ENCODE measurements at regions not wholly inside any gene's neighbourhood (a gene's known extent, or its start where the extent isn't known, plus 50 kb on each side); places are given as distances from the start of the nearest gene placed in this dataset.

DNA sequence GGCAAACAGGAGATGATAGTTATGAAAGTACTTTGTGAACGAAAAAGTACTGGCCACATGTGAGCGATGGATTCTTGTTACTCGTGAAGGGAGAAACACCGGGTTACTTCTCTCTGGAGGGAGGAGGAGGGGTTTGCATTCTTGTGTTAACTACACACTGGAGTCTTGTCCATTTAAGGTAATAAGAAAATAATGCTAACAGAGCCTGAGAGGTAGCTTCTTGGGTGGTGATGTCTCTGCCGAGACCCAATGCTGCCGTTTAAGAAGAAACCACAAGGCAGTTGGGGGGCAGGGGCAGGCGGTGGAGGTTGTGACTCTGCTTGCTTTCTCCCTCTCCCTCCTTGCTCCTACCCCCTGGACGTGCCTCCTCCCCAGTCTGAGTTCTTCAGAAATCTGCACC lies 100.9 kb upstream of the ROPN1 start:
- no peak for DNase-seq

DNA sequence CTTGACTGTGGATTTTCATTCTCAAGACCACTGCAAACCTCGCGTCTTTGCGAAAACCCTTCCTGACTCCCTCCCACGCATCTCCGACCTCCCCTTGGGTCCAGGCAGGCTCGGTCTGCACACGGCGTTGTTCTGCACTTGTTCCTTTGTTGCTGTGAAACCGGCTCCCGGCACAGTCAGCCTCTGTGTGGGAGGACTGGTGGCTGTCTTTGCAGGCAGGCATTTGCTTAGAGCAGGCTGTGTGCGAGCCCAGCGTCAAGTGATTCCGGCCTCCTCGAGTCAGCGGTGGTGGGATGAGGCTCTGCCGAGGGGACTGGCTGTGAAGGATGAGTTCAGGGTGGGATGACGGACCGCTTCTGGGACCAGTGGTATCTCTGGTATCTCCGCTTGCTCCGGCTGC lies 102.6 kb upstream of the ROPN1 start:
- no peak for DNase-seq

DNA sequence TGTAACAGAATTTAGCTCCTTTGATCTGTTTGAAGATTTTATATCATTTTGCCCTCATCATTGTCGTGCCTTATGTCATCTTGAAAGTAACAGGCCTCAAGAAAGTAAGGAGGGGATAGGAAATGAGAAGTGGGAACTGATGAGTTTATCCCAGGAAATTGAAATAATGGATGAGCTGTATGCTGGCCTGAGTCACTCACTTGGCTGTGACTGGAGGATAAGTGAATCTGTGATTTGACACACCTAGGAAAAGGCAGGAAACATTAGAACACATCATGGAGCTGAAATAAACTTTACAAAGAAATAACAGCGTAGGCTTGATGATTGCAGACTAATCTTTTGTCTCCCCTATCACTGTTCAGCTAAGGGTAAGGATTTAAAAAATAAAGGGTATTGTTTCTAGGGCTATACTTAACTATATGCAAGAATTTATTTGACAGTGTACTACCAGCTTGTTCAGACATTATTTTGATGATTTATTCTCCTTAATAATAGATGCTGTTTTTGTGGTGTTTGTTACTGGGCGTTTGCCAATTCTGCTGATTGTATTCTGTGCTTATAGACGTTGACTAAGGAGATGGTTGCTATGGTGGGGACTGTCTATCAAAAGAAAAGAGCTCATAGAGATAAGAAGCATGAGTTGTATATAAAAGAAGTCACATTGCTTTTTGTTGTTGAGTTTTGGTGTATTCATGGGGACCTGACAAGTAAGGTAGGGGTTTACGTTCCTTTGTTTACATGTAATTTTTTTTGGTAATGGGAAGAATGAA lies 105.6 kb upstream of the ROPN1 start:
- no peak for DNase-seq

DNA sequence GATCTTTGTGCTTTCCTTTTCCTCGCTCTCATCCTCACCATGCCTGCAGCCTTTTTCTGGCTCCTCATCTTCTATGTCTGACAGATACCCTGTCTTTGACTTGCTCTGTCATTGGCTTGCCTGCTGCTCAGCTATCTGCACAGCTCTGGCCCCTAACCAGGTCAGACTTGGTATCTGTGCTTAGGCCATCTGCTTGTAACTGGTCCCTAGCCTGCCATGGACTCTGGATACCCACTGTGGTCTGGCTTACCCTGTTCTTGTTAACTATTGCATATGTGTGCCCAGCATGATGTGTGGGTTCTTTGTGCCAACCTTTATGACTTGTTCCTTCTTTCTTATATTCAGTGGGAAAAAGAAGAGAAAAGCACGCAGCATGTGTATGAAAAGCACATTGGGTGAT lies 109.7 kb upstream of the ROPN1 start:
- DNase-seq = no peak

DNA sequence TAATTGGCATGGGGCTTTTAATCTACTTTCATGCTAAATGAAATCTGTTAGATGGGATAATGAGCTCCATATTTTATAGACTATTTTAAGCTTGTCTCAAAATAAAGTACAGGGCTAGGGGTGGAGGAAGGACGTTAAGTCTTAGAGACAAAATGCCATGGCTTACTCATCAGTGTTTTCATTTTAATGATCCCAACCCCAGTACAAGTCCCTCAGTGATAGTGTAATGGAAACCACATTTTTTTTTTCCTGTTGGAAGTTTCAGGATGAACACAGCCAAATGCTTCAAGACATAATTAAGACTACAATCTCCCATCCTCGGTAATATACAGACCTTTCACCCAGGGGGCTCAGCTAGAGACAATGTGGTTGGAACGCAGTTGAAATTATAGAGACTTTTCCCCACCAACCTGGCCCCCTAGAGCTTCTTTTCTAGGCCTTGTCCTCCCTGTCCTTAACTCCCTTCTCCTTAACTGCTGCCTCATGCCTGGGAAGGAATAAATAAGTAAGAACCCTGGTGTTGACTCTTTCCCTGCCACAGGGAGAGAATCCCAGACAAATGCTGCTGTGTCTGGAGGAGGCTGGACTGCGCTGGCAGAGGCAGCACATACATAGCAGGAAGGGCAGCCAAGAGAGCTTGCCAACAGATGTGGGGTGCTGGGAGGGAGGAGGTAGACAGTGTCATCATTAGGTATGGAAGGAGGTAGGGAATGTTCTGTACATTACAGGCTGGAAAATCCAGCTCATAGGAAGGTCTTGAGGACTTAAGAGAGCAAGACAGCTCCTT lies 115.4 kb upstream of the ROPN1 start:
- DNase-seq = no peak

DNA sequence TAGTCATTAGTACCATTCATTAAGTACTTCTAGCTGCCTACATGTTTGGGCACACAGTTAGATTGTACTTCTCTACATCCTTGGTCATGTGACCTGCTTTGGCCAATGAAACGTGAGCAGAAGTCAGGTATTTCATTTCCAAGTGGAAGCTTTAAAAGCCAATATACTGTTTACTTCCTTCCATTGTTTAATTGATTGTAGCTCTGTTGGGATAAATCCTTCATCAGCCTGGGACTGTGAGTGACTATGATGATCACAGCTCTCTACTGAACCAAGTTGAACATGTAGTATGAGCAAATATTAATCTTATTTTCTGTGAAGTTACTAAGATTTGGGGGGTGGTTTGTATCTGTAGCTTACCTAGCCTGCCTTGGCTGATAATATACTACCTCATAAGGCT lies 116.5 kb upstream of the ROPN1 start:
- DNase-seq = no peak

DNA sequence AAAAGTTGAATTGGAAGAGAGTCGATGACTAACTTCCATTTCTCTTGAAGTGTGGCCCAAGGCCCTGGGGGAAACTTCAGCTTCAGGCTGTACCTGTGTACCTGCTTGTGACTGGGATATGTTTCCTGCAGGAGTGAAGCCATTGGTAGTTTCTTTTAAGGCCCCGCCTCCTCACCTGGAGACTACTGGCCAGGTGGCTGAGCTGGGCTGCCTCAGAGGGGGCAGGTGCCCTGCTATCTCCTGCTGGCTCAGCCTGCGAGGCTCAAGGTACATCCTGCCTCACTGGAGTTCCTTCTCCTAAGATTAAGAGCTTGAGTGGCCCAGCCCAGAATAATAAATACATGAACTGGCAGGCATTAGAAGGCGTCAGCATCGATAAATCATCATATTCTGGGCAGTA lies 121.6 kb upstream of the ROPN1 start:
- no peak for DNase-seq

DNA sequence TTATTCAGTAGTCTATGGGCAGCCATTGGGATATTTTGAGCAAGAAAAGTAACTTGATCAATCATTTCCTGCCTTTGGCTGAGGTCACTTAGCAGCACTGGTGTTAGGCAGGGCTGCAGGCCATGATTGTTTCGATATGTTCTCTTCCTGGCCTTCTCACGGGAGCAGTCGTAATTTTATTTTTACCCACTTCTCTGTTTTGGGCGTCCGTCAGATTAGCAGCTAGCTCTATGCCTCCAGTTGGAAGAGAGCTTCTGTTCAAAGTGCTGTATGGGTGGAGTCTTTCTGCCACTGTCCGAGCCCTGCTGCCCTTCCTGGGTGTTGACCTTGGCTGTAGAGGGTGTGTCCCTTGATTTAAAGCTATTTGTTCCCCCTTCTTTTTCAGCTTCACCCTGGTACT lies 123.4 kb upstream of the ROPN1 start:
- DNase-seq = no peak

DNA sequence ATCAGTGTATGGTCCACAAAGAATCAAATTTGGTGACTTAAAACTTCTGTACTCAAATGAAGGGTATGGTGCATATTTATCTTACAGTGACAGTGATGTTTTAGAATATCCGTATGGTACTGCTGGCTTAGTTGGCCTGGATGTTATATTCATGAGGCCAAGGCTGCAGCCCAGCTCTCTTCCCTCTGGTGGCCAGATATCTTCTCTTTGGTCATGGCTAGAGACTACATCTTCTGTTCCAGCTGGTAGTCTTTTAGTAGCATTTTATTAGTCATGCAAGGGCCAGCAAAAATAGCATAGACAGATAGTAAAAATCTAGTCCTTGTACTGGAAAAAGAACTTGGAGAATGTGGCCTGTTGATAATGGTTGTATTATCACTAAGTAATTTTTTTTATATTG lies 124.0 kb upstream of the ROPN1 start:
- no peak for DNase-seq

DNA sequence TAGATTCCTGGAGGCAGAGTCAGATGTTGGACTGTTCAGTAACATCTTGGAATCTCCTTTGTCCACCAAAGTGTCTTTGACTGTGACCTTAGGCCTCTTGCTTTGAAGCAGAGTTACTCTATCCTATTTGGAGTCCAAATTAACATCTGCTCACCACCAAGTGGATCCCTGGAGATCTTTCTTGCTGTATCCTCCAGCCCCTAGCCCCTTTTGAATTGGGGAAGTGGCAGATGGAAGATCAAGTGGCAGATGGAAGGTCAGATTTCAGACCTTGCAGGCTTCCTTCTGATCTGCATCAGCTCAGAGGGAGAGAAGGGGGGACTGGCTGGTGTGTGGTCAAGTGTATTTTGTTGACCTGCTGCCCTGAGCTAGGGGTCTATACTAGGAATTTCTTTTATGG lies 125.0 kb upstream of the ROPN1 start:
- DNase-seq = no peak

DNA sequence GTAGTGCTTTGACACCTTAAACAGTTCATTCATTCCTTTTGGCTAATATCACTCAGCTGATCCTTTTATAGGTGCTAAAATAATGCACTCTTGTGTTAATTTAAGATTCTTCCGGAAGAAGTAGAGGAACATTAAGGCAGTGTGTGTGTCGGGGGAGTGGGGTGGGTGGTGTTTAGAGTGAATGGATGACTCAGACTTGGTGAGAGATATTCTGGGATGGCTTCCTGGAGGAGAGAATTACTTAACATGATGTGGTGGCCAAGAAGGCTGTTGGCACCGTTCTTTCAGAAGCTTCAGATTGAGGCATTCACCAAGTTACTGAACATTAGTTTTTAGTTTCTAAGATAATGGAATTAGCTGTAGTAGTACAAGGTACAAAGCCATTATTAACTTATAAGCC lies 125.6 kb upstream of the ROPN1 start:
- no peak for DNase-seq

DNA sequence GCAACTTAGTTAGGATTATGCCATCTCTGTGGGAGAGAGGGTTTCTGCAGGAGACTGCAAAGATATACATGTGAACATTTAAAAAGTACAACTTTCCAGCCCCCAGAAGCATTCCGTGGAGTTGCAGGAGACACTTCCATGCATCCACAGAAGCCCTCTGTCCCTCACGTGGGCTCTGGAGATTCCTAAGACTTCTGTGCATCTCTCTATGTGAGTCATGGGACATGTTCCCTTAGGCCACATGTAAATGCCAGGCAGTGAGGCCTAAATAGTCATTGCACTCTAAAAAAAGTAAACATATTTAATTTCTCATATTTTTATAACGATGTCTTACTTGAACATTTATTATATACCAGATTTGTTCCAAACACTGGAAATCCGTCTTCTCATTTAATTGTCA lies 126.5 kb upstream of the ROPN1 start:
- DNase-seq = no peak

DNA sequence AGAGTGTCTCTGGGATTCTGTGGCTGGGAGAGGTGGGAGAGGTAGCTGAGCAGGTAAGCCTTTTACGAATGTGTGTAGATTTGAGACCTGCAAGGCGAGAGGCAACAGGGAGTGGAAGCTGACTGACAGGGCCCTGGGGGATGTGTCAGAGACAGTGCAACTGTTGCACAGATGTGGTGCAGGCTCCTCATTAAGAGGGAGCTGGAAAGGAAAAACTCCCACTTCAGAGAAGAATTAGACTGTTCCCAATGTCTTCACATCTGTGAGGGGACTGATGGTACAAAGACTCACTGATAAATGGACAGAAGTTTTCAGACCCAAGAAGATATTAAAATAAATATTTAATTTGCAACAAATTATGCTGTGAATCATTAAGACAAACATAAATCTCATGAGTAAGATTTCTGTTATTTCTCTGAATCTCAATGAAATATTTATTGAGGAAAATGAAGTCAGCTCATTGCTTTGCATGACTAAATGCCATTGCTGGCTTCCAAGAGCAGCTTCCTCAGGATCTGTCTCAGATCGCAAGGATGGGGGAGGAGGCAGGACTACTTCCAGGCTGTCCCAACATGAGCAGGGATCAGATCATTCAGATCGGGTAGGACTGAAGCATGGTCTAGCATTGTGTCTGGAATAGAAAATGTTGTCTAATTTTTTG lies 127.3 kb upstream of the ROPN1 start:
- no peak for DNase-seq

DNA sequence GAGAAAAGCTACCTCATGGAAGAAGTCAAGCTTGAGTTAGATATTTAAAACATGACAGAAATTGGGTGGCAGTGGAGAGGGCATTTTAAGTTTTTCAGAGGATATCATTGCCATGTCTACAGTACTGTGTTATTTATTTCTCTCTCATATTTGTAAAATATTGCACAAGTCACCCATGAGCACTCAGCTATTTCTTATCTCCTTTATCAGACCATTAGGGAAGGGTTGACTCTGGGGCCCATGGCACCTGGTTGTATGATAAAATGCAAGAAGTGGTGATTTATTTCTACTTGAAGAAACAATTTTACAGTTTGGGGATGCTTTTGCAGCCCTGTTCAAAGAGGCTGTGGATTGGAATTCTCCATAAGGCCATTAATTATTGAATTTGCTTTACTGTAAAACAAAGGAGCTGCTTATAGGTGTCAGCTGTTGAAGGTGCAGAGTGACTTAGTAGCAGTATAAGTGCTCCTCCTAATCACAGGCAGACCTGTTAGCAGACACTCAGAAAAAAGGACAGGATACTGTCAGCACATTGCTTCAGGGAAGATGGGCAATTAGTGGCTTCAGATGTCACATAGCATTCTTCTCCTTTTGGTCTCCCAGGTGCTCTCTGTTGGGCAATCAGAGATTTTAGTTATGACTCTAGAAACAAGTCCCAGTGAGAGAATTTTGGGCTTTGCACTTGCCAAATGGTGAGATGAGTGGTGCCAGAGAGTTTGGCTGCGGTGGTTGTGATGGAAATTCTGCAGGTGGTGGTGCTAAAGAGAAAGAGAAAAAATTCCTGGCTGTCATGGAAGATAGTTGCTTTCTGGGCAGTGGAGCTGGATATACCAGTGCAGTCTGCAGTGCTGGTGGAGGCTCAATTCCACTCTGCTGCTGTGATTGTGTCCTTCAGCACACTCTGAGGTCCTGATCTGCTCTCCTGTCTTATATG lies 129.7 kb upstream of the ROPN1 start:
- DNase-seq = no peak

DNA sequence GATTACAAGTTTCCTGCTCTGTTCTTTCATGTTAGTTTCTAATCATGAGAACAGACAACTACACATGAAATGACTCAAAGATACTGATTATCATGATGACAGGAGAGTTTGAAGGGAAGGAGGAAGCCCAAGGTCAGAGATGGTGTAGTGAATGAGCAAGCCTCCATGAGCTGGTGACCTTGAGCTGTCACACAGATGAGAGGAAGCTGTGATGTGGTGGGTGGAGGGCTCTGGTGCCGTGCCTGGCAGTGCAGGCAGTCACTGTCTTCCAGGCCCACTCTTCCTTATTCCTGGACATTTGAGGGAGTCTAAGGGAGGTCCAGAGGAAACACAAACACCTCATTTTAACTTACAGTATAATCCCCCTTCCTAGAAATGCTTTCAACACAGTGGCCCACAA lies 133.4 kb upstream of the ROPN1 start:
- DNase-seq = no peak

DNA sequence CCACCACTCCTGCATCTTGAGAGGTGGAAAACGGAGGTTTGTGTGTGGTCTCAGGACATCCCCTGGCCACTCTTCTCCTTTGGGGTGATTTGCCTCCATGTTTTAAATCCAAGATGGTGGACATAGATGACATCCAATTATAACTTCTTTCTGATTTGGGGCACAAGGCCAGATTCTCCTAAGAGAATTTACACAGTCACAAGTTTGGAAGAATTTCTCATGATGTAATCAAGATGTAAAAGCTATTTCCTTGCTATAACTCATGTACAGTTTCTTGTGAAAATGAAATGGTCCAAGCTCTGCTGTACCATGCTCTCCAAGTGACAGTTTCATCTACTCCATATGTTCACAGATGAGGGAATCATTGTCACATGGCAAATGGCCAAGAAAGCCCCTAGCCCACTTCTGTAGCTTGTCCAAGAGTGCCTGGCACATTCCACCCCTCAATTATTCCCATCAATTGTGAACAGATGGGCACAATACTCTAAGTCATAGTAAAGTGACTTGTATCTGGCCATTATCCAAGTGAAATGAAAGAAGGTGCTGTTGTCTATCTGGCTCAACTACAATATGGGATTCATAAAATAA lies 134.6 kb upstream of the ROPN1 start:
- DNase-seq = peak; percentile 21

DNA sequence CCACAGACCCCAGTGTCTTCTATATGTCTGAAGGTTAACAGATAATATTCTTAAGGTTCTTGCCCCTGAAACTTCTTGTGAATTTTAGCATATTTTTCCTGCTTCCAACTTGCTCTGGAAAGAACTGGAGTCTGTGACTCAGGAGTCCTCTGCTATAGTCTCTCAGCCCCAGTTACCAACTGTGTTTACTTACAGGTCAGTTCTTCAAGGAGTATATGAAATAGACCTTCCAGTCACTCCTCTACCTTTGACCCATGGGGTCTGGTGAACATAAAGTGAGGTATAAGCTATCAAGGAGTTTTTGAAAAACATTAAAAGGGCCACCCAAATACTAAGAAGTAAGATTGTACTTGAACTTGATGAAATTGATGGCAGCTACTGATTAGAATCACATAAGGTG lies 139.2 kb upstream of the ROPN1 start:
- no peak for DNase-seq

DNA sequence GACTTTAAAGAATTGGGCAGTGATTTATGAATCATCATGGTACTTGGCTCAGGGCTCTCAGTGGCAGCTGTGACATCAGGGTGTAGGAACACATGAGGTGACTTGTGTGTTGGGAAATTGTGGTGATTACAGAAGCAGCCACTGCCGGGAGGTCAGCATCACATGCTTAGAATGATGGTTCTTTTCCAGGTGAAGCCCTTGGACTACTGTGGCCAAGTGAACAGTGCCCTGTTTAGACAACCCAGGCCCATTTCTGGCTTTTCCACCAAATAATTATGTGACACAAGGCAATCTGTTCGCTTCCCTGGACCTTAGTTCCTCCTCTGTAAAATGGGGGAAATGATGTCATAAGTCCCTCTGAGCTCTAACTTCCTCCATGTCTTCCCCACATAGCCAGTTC lies 139.7 kb upstream of the ROPN1 start:
- DNase-seq = no peak

DNA sequence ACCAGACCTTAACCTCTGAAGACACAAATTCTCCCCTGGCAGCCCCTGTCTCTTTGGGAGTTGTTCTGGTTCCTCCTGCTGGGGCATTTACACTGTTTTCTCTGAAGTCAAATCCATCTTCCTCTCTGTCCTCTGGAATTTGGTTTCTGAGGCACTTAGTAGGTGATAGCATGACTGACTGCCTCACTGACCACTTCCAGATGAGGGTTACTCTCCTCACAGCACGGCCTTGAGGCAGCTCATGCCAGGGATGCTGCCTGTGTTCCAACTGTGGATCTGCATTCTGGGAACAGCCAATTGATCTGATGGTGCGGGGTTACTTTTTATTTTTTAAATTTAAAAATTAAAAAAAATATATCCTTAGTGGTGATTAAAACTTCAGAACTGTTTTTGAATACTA lies 140.9 kb upstream of the ROPN1 start:
- no peak for DNase-seq

DNA sequence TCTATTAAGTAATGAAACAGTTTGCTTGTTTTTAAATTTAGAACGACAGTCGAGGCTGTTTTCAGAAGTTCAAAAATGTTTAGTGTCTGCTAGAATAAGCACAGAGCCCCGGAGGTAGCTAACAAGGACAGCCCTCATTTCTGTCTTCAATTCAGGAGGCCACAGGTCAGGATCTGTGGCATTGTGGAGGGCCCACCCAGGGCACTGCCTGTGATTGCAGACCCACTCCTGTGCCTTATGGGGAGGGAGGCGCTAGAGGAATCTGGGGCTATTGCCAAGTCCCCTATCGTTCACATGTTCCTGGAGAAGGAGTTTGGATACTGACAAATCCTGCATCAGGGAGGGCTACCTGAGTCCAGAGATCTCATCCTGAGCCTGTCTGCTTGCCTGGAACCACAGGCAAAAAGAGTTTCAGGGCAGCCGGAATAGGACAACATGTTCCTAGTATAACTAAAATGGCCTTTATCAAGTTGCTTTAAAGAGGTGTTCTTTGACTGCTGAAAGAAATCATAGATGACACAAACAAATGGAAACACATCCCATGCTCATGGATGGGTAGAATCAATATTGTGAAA lies 141.5 kb upstream of the ROPN1 start:
- DNase-seq = no peak

DNA sequence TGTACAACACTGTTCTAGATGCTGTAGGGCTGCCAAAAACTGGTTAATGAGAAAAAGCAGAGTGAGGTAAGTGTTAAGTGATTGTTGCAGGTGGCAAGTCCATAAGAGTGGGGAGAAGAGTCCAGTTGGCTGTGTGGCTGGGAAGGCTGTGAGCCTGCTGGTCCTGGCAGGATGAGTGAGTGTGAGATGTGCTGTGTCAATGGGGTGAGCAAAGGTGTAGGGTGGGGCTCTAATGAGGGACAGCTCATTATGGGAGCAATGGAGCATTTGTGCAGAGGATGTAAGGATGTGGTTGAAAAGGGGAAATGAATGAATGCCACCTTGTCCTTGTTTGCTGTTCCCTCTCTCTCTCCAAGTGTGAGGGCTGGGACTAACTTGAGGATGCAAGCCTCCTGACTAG lies 145.3 kb upstream of the ROPN1 start:
- DNase-seq = no peak

DNA sequence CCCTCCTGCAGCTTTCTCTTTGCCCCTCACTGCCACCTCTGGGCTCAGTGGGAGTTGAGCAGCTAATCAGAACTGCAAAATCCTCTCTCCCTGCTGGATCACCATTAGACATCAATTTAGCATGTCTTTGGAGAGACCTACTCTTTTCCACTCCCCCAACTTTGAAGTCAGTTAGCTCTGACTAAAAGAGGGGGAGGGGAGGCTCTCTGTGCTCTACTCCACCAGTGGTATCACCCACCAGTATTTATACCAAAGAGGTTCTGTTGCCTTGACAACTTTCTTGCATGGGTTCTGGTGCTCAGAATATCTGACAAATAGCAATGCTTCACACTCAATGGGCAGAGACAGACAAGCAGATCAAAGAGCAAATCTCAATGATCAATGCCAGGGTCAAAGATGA lies 146.2 kb upstream of the ROPN1 start:
- no peak for DNase-seq
